Right lung (tissue), 2 donors: ENCODE measurements at regions not wholly inside any gene's neighbourhood (a gene's known extent, or its start where the extent isn't known, plus 50 kb on each side); places are given as distances from the start of the nearest gene placed in this dataset.
A peak's percentile ranks its signal among the peaks of the same experiment; 100 is the strongest.
"Not testable (repeated sequence)": the region's sequence is repeated elsewhere in the genome, so short reads cannot be mapped to it uniquely, and the experiment has no call there.

ENCODE experiments used
- DNase-seq, 2 donors: peaks; one replicate each; pipeline ENCODE4 v3.0.0-alpha.2; 2013

- DNase-seq: no peak
These were observed 111.3 kb upstream of the SMURF2 start for GRCh38 chr17:64773386-64773835.

- DNase-seq: no peak
These were observed 110.8 kb upstream of the SMURF2 start for GRCh38 chr17:64772845-64773299.

- no peak for DNase-seq
These were observed 110.1 kb upstream of the SMURF2 start for GRCh38 chr17:64771980-64772844.

GRCh38 chr17:64769712-64770111 is 107.6 kb upstream of the SMURF2 start:
- DNase-seq: no peak

- DNase-seq: no peak
These were observed 105.3 kb upstream of the SMURF2 start for GRCh38 chr17:64767269-64767997.

- no peak for DNase-seq
These were observed 103.2 kb upstream of the SMURF2 start for GRCh38 chr17:64765191-64765889.

- DNase-seq: no peak
These were observed 89.0 kb upstream of the SMURF2 start for GRCh38 chr17:64750891-64751677.

- DNase-seq: no peak
These were observed 88.4 kb upstream of the SMURF2 start for GRCh38 chr17:64750478-64750877.

GRCh38 chr17:64749306-64749705 is 87.2 kb upstream of the SMURF2 start:
- no peak for DNase-seq

- DNase-seq: no peak
These were observed 85.9 kb upstream of the SMURF2 start for GRCh38 chr17:64747938-64748540.

- no peak for DNase-seq
These were observed 80.2 kb upstream of the SMURF2 start for GRCh38 chr17:64742326-64742725.

GRCh38 chr17:64741916-64742315 is 79.8 kb upstream of the SMURF2 start:
- not testable (repeated sequence) for DNase-seq

- DNase-seq: no peak
These were observed 79.0 kb upstream of the SMURF2 start for GRCh38 chr17:64741038-64741641.

- peak in 1 of 2 donors; percentile 40 for DNase-seq
These were observed 77.4 kb upstream of the SMURF2 start for GRCh38 chr17:64739316-64740058.

GRCh38 chr17:64736804-64737492 is 74.8 kb upstream of the SMURF2 start:
- no peak for DNase-seq

GRCh38 chr17:64732336-64733006 is 70.4 kb upstream of the SMURF2 start:
- DNase-seq: peak; percentile 86 to 89

- DNase-seq: not testable (repeated sequence)
These were observed 67.9 kb upstream of the SMURF2 start for GRCh38 chr17:64730023-64730422.

- DNase-seq: peak in 1 of 2 donors; percentile 62
These were observed 67.1 kb upstream of the SMURF2 start for GRCh38 chr17:64729201-64729600.
